Head of caudate nucleus (tissue), 42 donors: ENCODE measurements at regions not wholly inside any gene's neighbourhood (a gene's known extent, or its start where the extent isn't known, plus 50 kb on each side); places are given as distances from the start of the nearest gene placed in this dataset.
"Not testable (repeated sequence)": the region's sequence is repeated elsewhere in the genome, so short reads cannot be mapped to it uniquely, and the experiment has no call there.

Source experiments
- DNase-seq, 42 donors: peaks; one replicate each; pipeline versions ENCODE4 v3.0.0 to v3.0.0-alpha.2; 2020 to 2021; ENCODE audit warnings: mixed read lengths in 7 of 42
- intact Hi-C: fragments of 100-400 bp; cut with DNase I; formaldehyde crosslinking; loops from one replicate; pipeline ENCODE4 v1.15.0; 2022

- no peak for DNase-seq
- intact Hi-C loops = no loop called here
Measured at GRCh38 chrX:120727911-120728310, 98.1 kb upstream of the C1GALT1C1 start.

- intact Hi-C loops = no loop called here
- DNase-seq = no peak
Measured at GRCh38 chrX:120727452-120727851, 97.6 kb upstream of the C1GALT1C1 start.

- DNase-seq = no peak
- intact Hi-C loops = no loop called here
Measured at GRCh38 chrX:120726294-120726693, 96.4 kb upstream of the C1GALT1C1 start.

- DNase-seq = no peak
- intact Hi-C loops = no loop called here
Measured at GRCh38 chrX:120725874-120726273, 96.0 kb upstream of the C1GALT1C1 start.

- intact Hi-C loops = no loop called here
Measured at GRCh38 chrX:120719622-120720021, 89.8 kb upstream of the C1GALT1C1 start.

GRCh38 chrX:120718969-120719368, 89.1 kb upstream of the C1GALT1C1 start:
- DNase-seq = no peak
- intact Hi-C loops = no loop called here

More at GRCh38 chrX:120719622-120720021, 89.8 kb upstream of the C1GALT1C1 start:
- no peak for DNase-seq

- DNase-seq, intact Hi-C loops: not testable (repeated sequence)
Measured at GRCh38 chrX:120702337-120702736, 72.5 kb upstream of the C1GALT1C1 start.

- no peak for DNase-seq
- intact Hi-C loops = no loop called here
Measured at GRCh38 chrX:120697053-120697452, 67.2 kb upstream of the C1GALT1C1 start.

- DNase-seq = no peak
- intact Hi-C loops = no loop called here
Measured at GRCh38 chrX:120692319-120692718, 62.5 kb upstream of the C1GALT1C1 start.

- no peak for DNase-seq
- intact Hi-C loops = no loop called here
Measured at GRCh38 chrX:120690941-120691340, 61.1 kb upstream of the C1GALT1C1 start.

GRCh38 chrX:120690344-120690743, 60.5 kb upstream of the C1GALT1C1 start:
- intact Hi-C loops = no loop called here
- no peak for DNase-seq

- DNase-seq = no peak
- intact Hi-C loops = no loop called here
Measured at GRCh38 chrX:120680090-120680489, 50.2 kb upstream of the C1GALT1C1 start.
